Stomach (tissue), 4 donors: ENCODE measurements at regions not wholly inside any gene's neighbourhood (a gene's known extent, or its start where the extent isn't known, plus 50 kb on each side); places are given as distances from the start of the nearest gene placed in this dataset.

ENCODE experiments used
- CTCF ChIP-seq, 7 experiments: fragments of 450-650 bp in 4 of 7; fragments of 200-600 bp in 3 of 7; sonication (generic) in 3 of 7; IDR thresholded peaks; one replicate each; pipeline ENCODE4 v1.5.1; 2016 to 2019; ENCODE audit warnings: antibody characterized with exemption in 7 of 7, control low read depth in 2 of 7, mild to moderate bottlenecking in 1 of 7
- POLR2A ChIP-seq, 4 donors: fragments of 450-650 bp; IDR thresholded peaks; one replicate each; pipeline ENCODE4 v1.6.1; 2016; ENCODE audit warnings: antibody characterized with exemption in 4 of 4, control low read depth in 2 of 4, mild to moderate bottlenecking in 1 of 4, moderate library complexity in 1 of 4
- POLR2AphosphoS5 ChIP-seq, 3 donors: sonication (generic); formaldehyde crosslinking; IDR thresholded peaks; one replicate each; pipeline ENCODE4 v1.6.1; 2016; ENCODE audit warnings: antibody characterized with exemption in 3 of 3

GRCh38 chr16:9322769-9323168 lies 231.3 kb downstream of the HAPSTR1 start:
- TF ChIP-seq POLR2A (IDR thresholded peaks at IDR 0.05), result no peak
- TF ChIP-seq CTCF (IDR thresholded peaks at IDR 0.05), result no peak
- TF ChIP-seq POLR2AphosphoS5 (IDR thresholded peaks at IDR 0.05), result no peak
